ENCODE measurements at regions not wholly inside any gene's neighbourhood (a gene's known extent, or its start where the extent isn't known, plus 50 kb on each side); places are given as distances from the start of the nearest gene placed in this dataset.

GRCh38 chr21:26674323-26674722 is 101.2 kb upstream of the CYYR1 start:
- Histone ChIP-seq H3K79me2 (ENCODE audit: low read depth) (no peaks in the 10 kb centered on the region), H4K20me1 (ENCODE audit: low read depth) (no peaks in the 10 kb centered on the region), H3K4me2 (no peak overlapping the region), H3K9me3 (ENCODE audit: low read depth) (no peaks in the 10 kb centered on the region), H3K36me3 (no peaks in the 10 kb centered on the region), H3K27ac (no peak overlapping the region), H3K4me1 (no peaks in the 10 kb centered on the region), H3K27me3 (no peaks in the 10 kb centered on the region), H3F3A (ENCODE audit: low read depth) (no peaks in the 10 kb centered on the region), H2AFZ (replicated peaks) (no peak overlapping the region), H3K4me3 (no peak overlapping the region), H3K9ac (no peak overlapping the region)
- H3K4me1 Mint-ChIP-seq: no peaks in the 10 kb centered on the region
- no peak overlapping the region for H3K4me3 Mint-ChIP-seq
- H3K27ac Mint-ChIP-seq: no peak overlapping the region
- no peaks in the 10 kb centered on the region for H3K27me3 Mint-ChIP-seq (ENCODE audit: insufficient read depth, low read depth)
- DNase-seq (ENCODE audit: low spot score): no peak
- H3K9me3 Mint-ChIP-seq: no peaks in the 10 kb centered on the region
- no peaks in the 10 kb centered on the region for H3K36me3 Mint-ChIP-seq
- TF ChIP-seq EZH2phosphoT487 (IDR thresholded peaks at IDR 0.05): no peak
- TF ChIP-seq, protein P1, sequence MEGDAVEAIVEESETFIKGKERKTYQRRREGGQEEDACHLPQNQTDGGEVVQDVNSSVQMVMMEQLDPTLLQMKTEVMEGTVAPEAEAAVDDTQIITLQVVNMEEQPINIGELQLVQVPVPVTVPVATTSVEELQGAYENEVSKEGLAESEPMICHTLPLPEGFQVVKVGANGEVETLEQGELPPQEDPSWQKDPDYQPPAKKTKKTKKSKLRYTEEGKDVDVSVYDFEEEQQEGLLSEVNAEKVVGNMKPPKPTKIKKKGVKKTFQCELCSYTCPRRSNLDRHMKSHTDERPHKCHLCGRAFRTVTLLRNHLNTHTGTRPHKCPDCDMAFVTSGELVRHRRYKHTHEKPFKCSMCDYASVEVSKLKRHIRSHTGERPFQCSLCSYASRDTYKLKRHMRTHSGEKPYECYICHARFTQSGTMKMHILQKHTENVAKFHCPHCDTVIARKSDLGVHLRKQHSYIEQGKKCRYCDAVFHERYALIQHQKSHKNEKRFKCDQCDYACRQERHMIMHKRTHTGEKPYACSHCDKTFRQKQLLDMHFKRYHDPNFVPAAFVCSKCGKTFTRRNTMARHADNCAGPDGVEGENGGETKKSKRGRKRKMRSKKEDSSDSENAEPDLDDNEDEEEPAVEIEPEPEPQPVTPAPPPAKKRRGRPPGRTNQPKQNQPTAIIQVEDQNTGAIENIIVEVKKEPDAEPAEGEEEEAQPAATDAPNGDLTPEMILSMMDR (IDR thresholded peaks at IDR 0.05): no peak
- TF ChIP-seq EZH2 (IDR thresholded peaks at IDR 0.05): no peak

GRCh38 chr21:26669215-26669764 is 96.2 kb upstream of the CYYR1 start:
- no peak overlapping the region for H3K27ac ChIP-seq
- H4K20me1 ChIP-seq (ENCODE audit: low read depth): no peaks in the 10 kb centered on the region
- Mint-ChIP-seq H3K4me3 (no peak overlapping the region), H3K36me3 (no peaks in the 10 kb centered on the region), H3K27me3 (ENCODE audit: insufficient read depth, low read depth) (no peaks in the 10 kb centered on the region), H3K4me1 (no peaks in the 10 kb centered on the region), H3K27ac (peak overlapping the region; percentile 15), H3K9me3 (peaks cover 13% of the 10 kb centered on the region)
- no peak for TF ChIP-seq EZH2 (IDR thresholded peaks at IDR 0.05)
- TF ChIP-seq, protein P1 (IDR thresholded peaks at IDR 0.05): no peak
- no peak for TF ChIP-seq EZH2phosphoT487 (IDR thresholded peaks at IDR 0.05)
- H3K4me1 ChIP-seq: no peaks in the 10 kb centered on the region
- no peaks in the 10 kb centered on the region for H3F3A ChIP-seq (ENCODE audit: low read depth)
- DNase-seq (ENCODE audit: low spot score): no peak
- no peak overlapping the region for H3K4me3 ChIP-seq
- no peaks in the 10 kb centered on the region for H3K79me2 ChIP-seq (ENCODE audit: low read depth)
- no peaks in the 10 kb centered on the region for H3K36me3 ChIP-seq
- H2AFZ ChIP-seq (replicated peaks): no peak overlapping the region
- peaks cover 11% of the 10 kb centered on the region for H3K9me3 ChIP-seq (ENCODE audit: low read depth)
- no peak overlapping the region for H3K9ac ChIP-seq
- no peak overlapping the region for H3K4me2 ChIP-seq
- no peaks in the 10 kb centered on the region for H3K27me3 ChIP-seq

GRCh38 chr21:26659757-26660156 is 86.7 kb upstream of the CYYR1 start:
- DNase-seq (ENCODE audit: low spot score): no peak
- Mint-ChIP-seq H3K27ac (no peak overlapping the region), H3K4me1 (no peaks in the 10 kb centered on the region), H3K27me3 (ENCODE audit: insufficient read depth, low read depth) (no peaks in the 10 kb centered on the region), H3K9me3 (peaks cover 4% of the 10 kb centered on the region), H3K36me3 (no peaks in the 10 kb centered on the region), H3K4me3 (no peak overlapping the region)
- H3K36me3 ChIP-seq: no peaks in the 10 kb centered on the region
- H3K4me2 ChIP-seq: no peak overlapping the region
- H3K9me3 ChIP-seq (ENCODE audit: low read depth): peaks cover 15% of the 10 kb centered on the region
- no peaks in the 10 kb centered on the region for H3F3A ChIP-seq (ENCODE audit: low read depth)
- H3K4me3 ChIP-seq: no peak overlapping the region
- no peaks in the 10 kb centered on the region for H3K4me1 ChIP-seq
- no peak overlapping the region for H2AFZ ChIP-seq (replicated peaks)
- no peak overlapping the region for H3K9ac ChIP-seq
- H3K27ac ChIP-seq: no peak overlapping the region
- TF ChIP-seq, protein P1 (IDR thresholded peaks at IDR 0.05): no peak
- TF ChIP-seq EZH2 (IDR thresholded peaks at IDR 0.05): no peak
- TF ChIP-seq EZH2phosphoT487 (IDR thresholded peaks at IDR 0.05): no peak
- H4K20me1 ChIP-seq (ENCODE audit: low read depth): no peaks in the 10 kb centered on the region
- H3K79me2 ChIP-seq (ENCODE audit: low read depth): no peaks in the 10 kb centered on the region
- H3K27me3 ChIP-seq: no peaks in the 10 kb centered on the region
